ENCODE measurements at regions not wholly inside any gene's neighbourhood (a gene's known extent, or its start where the extent isn't known, plus 50 kb on each side); places are given as distances from the start of the nearest gene placed in this dataset.

GRCh38 chr12:127008755-127009403 is 1258.1 kb upstream of the TMEM132C start:
- Histone ChIP-seq H3K4me3 (ENCODE audit: severe bottlenecking) (no peak overlapping the region), H3K27me3 (ENCODE audit: insufficient read depth, poor library complexity, severe bottlenecking) (no peaks in the 10 kb centered on the region), H3K27ac (ENCODE audit: poor library complexity, severe bottlenecking) (no peak overlapping the region)

GRCh38 chr12:127012109-127012508 is 1254.9 kb upstream of the TMEM132C start:
- H3K9me3 ChIP-seq (ENCODE audit: severe bottlenecking), result no peaks in the 10 kb centered on the region
- no peak overlapping the region for H3K4me3 ChIP-seq (ENCODE audit: severe bottlenecking)
- no peaks in the 10 kb centered on the region for H3K4me1 ChIP-seq (ENCODE audit: insufficient read depth, poor library complexity, severe bottlenecking)
- no peak for DNase-seq (ENCODE audit: low spot score)
- no peaks in the 10 kb centered on the region for H3K36me3 ChIP-seq (ENCODE audit: low read depth)
- no peak for ATAC-seq (ENCODE audit: low read depth)
- TF ChIP-seq CTCF (IDR thresholded peaks at IDR 0.05; ENCODE audit: poor library complexity, severe bottlenecking), result no peak
- H3K27me3 ChIP-seq (ENCODE audit: insufficient read depth, poor library complexity, severe bottlenecking), result no peaks in the 10 kb centered on the region
- no peak overlapping the region for H3K27ac ChIP-seq (ENCODE audit: poor library complexity, severe bottlenecking)

More at GRCh38 chr12:127008755-127009403, 1258.1 kb upstream of the TMEM132C start:
- Histone ChIP-seq H3K36me3 (ENCODE audit: low read depth) (no peaks in the 10 kb centered on the region), H3K9me3 (ENCODE audit: severe bottlenecking) (no peaks in the 10 kb centered on the region), H3K4me1 (ENCODE audit: insufficient read depth, poor library complexity, severe bottlenecking) (no peaks in the 10 kb centered on the region)
- ATAC-seq (ENCODE audit: low read depth) (no peak), DNase-seq (ENCODE audit: low spot score) (no peak)
- no peak for TF ChIP-seq CTCF (IDR thresholded peaks at IDR 0.05; ENCODE audit: poor library complexity, severe bottlenecking)

GRCh38 chr12:127013197-127013596 is 1253.8 kb upstream of the TMEM132C start:
- Histone ChIP-seq H3K4me3 (ENCODE audit: severe bottlenecking) (no peak overlapping the region), H3K4me1 (ENCODE audit: insufficient read depth, poor library complexity, severe bottlenecking) (no peaks in the 10 kb centered on the region), H3K36me3 (ENCODE audit: low read depth) (no peaks in the 10 kb centered on the region), H3K27me3 (ENCODE audit: insufficient read depth, poor library complexity, severe bottlenecking) (no peaks in the 10 kb centered on the region), H3K27ac (ENCODE audit: poor library complexity, severe bottlenecking) (no peak overlapping the region), H3K9me3 (ENCODE audit: severe bottlenecking) (no peaks in the 10 kb centered on the region)
- DNase-seq (ENCODE audit: low spot score), result no peak
- ATAC-seq (ENCODE audit: low read depth), result no peak
- no peak for TF ChIP-seq CTCF (IDR thresholded peaks at IDR 0.05; ENCODE audit: poor library complexity, severe bottlenecking)

- ATAC-seq (ENCODE audit: low read depth), result no peak
- no peaks in the 10 kb centered on the region for H3K4me1 ChIP-seq (ENCODE audit: insufficient read depth, poor library complexity, severe bottlenecking)
- H3K36me3 ChIP-seq (ENCODE audit: low read depth), result no peaks in the 10 kb centered on the region
- no peaks in the 10 kb centered on the region for H3K9me3 ChIP-seq (ENCODE audit: severe bottlenecking)
- no peak overlapping the region for H3K4me3 ChIP-seq (ENCODE audit: severe bottlenecking)
- no peak for TF ChIP-seq CTCF (IDR thresholded peaks at IDR 0.05; ENCODE audit: poor library complexity, severe bottlenecking)
- H3K27ac ChIP-seq (ENCODE audit: poor library complexity, severe bottlenecking), result no peak overlapping the region
- no peaks in the 10 kb centered on the region for H3K27me3 ChIP-seq (ENCODE audit: insufficient read depth, poor library complexity, severe bottlenecking)
- DNase-seq (ENCODE audit: low spot score), result no peak
Measured at GRCh38 chr12:127014079-127014478, 1252.9 kb upstream of the TMEM132C start.

GRCh38 chr12:127024791-127025190 is 1242.2 kb upstream of the TMEM132C start:
- DNase-seq (ENCODE audit: low spot score), result no peak
- no peak for TF ChIP-seq CTCF (IDR thresholded peaks at IDR 0.05; ENCODE audit: poor library complexity, severe bottlenecking)
- ATAC-seq (ENCODE audit: low read depth), result no peak

More at GRCh38 chr12:127024791-127025190, 1242.2 kb upstream of the TMEM132C start:
- no peaks in the 10 kb centered on the region for H3K9me3 ChIP-seq (ENCODE audit: severe bottlenecking)
- H3K36me3 ChIP-seq (ENCODE audit: low read depth), result no peaks in the 10 kb centered on the region
- H3K4me1 ChIP-seq (ENCODE audit: insufficient read depth, poor library complexity, severe bottlenecking), result no peaks in the 10 kb centered on the region
- H3K27me3 ChIP-seq (ENCODE audit: insufficient read depth, poor library complexity, severe bottlenecking), result no peaks in the 10 kb centered on the region
- no peak overlapping the region for H3K4me3 ChIP-seq (ENCODE audit: severe bottlenecking)
- H3K27ac ChIP-seq (ENCODE audit: poor library complexity, severe bottlenecking), result no peak overlapping the region
